ENCODE measurements at regions not wholly inside any gene's neighbourhood (a gene's known extent, or its start where the extent isn't known, plus 50 kb on each side); places are given as distances from the start of the nearest gene placed in this dataset.

- no peaks in the 10 kb centered on the region for H3K27me3 Mint-ChIP-seq
- no peaks in the 10 kb centered on the region for H3K36me3 Mint-ChIP-seq (ENCODE audit: low read depth)
- H3K9me3 ChIP-seq (ENCODE audit: control insufficient read depth, low read length, poor library complexity, severe bottlenecking), result no peaks in the 10 kb centered on the region
- H3K27ac Mint-ChIP-seq, result no peak overlapping the region
- peaks cover 6% of the 10 kb centered on the region for H3K4me1 Mint-ChIP-seq
- H3K4me3 Mint-ChIP-seq, result no peak overlapping the region
- no peak for ATAC-seq
- DNase-seq, result no peak
These were observed 61.3 kb upstream of the SLC38A2 start for GRCh38 chr12:46433829-46434228.

GRCh38 chr12:46432325-46432724 is 59.8 kb upstream of the SLC38A2 start:
- no peak for ATAC-seq
- DNase-seq, result no peak
- Mint-ChIP-seq H3K4me1 (peaks cover 6% of the 10 kb centered on the region), H3K4me3 (no peak overlapping the region), H3K27ac (no peak overlapping the region), H3K27me3 (no peaks in the 10 kb centered on the region), H3K36me3 (ENCODE audit: low read depth) (no peaks in the 10 kb centered on the region)
- H3K9me3 ChIP-seq (ENCODE audit: control insufficient read depth, low read length, poor library complexity, severe bottlenecking), result no peaks in the 10 kb centered on the region

GRCh38 chr12:46430340-46430948 is 57.9 kb upstream of the SLC38A2 start:
- DNase-seq, result no peak
- peak; percentile 57 for ATAC-seq
- H3K27me3 Mint-ChIP-seq, result no peaks in the 10 kb centered on the region
- H3K9me3 ChIP-seq (ENCODE audit: control insufficient read depth, low read length, poor library complexity, severe bottlenecking), result no peaks in the 10 kb centered on the region
- no peak overlapping the region for H3K4me3 Mint-ChIP-seq
- no peak overlapping the region for H3K27ac Mint-ChIP-seq
- peaks cover 6% of the 10 kb centered on the region for H3K4me1 Mint-ChIP-seq
- no peaks in the 10 kb centered on the region for H3K36me3 Mint-ChIP-seq (ENCODE audit: low read depth)

Measured in T-helper 17 cell (primary cell).